Islet precursor cell (in vitro differentiated cells): ENCODE measurements at regions not wholly inside any gene's neighbourhood (a gene's known extent, or its start where the extent isn't known, plus 50 kb on each side); places are given as distances from the start of the nearest gene placed in this dataset.
"Not testable (repeated sequence)": the region's sequence is repeated elsewhere in the genome, so short reads cannot be mapped to it uniquely, and the experiment has no call there.

Source experiments
- DNase-seq: peaks from one replicate; pipeline ENCODE4 v3.0.0-alpha.2; 2018

- no peak for DNase-seq
Measured at GRCh38 chrX:148268673-148269072, 231.7 kb upstream of the AFF2 start.

GRCh38 chrX:148269513-148269912, 230.9 kb upstream of the AFF2 start:
- DNase-seq: no peak

GRCh38 chrX:148270499-148270898, 229.9 kb upstream of the AFF2 start:
- DNase-seq: no peak

- DNase-seq: no peak
Measured at GRCh38 chrX:148271263-148271662, 229.2 kb upstream of the AFF2 start.

- DNase-seq: no peak
Measured at GRCh38 chrX:148281920-148282319, 218.5 kb upstream of the AFF2 start.

- DNase-seq: no peak
Measured at GRCh38 chrX:148282504-148282903, 217.9 kb upstream of the AFF2 start.

- DNase-seq: no peak
Measured at GRCh38 chrX:148284056-148284455, 216.4 kb upstream of the AFF2 start.

GRCh38 chrX:148284821-148285220, 215.6 kb upstream of the AFF2 start:
- DNase-seq: no peak

- no peak for DNase-seq
Measured at GRCh38 chrX:148288451-148288850, 212.0 kb upstream of the AFF2 start.

GRCh38 chrX:148290041-148290440, 210.4 kb upstream of the AFF2 start:
- DNase-seq: no peak

- no peak for DNase-seq
Measured at GRCh38 chrX:148290931-148291330, 209.5 kb upstream of the AFF2 start.

GRCh38 chrX:148298737-148299136, 201.7 kb upstream of the AFF2 start:
- no peak for DNase-seq

- DNase-seq: not testable (repeated sequence)
Measured at GRCh38 chrX:148305214-148305613, 195.2 kb upstream of the AFF2 start.

- DNase-seq: no peak
Measured at GRCh38 chrX:148309413-148309812, 191.0 kb upstream of the AFF2 start.

GRCh38 chrX:148310426-148311165, 189.8 kb upstream of the AFF2 start:
- DNase-seq: no peak

- no peak for DNase-seq
Measured at GRCh38 chrX:148311544-148311943, 188.9 kb upstream of the AFF2 start.

GRCh38 chrX:148314876-148315275, 185.5 kb upstream of the AFF2 start:
- DNase-seq: no peak

- DNase-seq: no peak
Measured at GRCh38 chrX:148316446-148316845, 184.0 kb upstream of the AFF2 start.

GRCh38 chrX:148322906-148323305, 177.5 kb upstream of the AFF2 start:
- no peak for DNase-seq

- DNase-seq: no peak
Measured at GRCh38 chrX:148333989-148334388, 166.4 kb upstream of the AFF2 start.

GRCh38 chrX:148337873-148338272, 162.5 kb upstream of the AFF2 start:
- no peak for DNase-seq

GRCh38 chrX:148354916-148355315, 145.5 kb upstream of the AFF2 start:
- DNase-seq: no peak

- no peak for DNase-seq
Measured at GRCh38 chrX:148361641-148362040, 138.8 kb upstream of the AFF2 start.

- DNase-seq: no peak
Measured at GRCh38 chrX:148363471-148364235, 136.8 kb upstream of the AFF2 start.

- DNase-seq: no peak
Measured at GRCh38 chrX:148365233-148365632, 135.2 kb upstream of the AFF2 start.
